ENCODE measurements at regions not wholly inside any gene's neighbourhood (a gene's known extent, or its start where the extent isn't known, plus 50 kb on each side); places are given as distances from the start of the nearest gene placed in this dataset.
A peak's percentile ranks its signal among the peaks of the same experiment; 100 is the strongest.

DNA sequence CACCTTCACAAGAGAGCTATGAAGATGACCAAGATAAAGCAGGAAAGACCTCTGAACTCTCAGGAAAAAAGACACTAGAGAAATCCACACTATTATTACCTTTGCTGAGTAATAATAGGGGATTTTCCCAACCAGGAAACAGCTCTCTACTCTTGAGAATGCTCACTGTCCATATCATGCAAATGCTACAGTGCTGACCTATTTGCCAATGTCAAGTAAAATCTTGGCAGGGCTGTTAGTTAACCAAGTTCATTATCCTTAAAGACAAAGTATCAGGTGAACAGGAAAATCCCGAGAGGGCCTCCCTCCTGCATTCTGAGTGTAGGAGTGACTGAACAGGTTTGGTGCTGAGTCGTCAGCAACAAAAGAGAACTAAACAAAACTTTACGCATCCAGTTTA is 306.6 kb downstream of the ACTL7B start:
- DNase-seq = no peak

DNA sequence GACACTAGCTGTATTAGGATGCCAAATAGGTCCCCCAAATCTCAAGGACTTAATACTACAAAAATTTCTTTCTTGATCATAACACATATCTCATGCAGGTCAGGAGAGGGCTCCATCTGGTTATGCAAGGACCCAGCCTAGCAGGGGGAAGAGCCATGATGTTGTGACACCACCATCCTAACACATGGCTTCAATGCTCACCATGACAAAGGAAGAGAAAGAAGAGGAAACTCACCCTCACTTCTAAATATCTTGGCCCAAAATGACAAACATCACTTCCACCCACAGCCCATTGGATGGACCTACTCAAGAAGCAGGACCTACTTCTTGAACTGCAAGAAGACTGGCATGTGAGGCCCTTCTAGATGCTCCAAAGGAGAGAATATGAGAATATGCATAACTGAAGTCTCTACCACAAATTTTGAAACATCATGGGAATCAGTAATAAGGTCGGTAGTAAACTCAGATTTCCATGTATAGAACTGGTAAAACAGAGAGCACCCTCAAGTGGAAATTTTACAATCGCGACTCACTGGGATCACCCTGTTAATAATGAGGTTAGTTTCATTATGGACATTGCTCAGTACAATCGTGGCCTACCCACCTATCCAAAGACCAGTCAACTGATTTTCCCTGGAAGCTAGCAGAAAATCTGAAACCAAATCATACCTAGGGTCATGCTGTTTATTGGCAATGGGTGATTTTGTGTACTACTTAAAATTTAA is 308.2 kb downstream of the ACTL7B start:
- DNase-seq = no peak

- DNase-seq = no peak
Measured at GRCh38 chr9:108546215-108546614, 309.6 kb downstream of the ACTL7B start.

- no peak for DNase-seq
Measured at GRCh38 chr9:108545436-108545835, 310.4 kb downstream of the ACTL7B start.

- no peak for DNase-seq
Measured at GRCh38 chr9:108544866-108545265, 310.9 kb downstream of the ACTL7B start.

GRCh38 chr9:108543251-108543778 is 312.5 kb downstream of the ACTL7B start:
- no peak for DNase-seq

GRCh38 chr9:108537756-108538155 is 318.0 kb downstream of the ACTL7B start:
- no peak for DNase-seq

DNA sequence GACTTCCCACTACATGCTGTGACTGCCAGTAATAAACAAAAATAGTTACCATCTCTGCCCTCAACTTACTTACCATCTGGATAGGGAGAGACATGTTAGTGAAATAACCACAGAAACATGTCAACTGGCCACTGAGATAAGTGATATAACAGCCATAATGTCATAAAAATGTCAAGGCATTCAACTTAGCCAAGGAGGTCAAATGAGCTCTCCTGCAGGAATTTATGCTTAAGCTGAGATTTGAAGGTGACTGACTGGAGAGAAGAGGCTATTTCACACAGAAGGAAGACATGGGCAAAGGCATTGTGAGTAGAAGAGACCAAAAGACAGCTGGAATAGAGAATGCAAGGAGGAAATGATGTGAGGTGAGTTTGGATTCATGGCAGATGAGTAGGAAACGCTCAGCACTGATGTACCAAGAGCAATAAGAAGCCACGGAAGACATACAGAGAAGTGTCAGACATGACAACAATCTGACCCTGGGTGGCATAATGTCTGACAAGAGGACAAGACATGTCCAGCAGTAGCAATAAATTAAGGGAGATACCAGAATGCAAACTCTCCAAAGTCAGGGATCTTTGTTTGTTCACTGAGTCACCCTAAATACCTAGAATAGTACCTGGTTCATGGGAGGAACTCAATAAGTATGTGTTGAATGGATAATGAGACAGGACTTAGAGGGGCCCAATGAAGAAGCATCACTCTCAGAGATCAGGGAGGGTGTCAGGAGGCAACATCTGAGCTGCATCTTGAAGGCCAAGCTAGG is 318.8 kb downstream of the ACTL7B start:
- DNase-seq = no peak

DNA sequence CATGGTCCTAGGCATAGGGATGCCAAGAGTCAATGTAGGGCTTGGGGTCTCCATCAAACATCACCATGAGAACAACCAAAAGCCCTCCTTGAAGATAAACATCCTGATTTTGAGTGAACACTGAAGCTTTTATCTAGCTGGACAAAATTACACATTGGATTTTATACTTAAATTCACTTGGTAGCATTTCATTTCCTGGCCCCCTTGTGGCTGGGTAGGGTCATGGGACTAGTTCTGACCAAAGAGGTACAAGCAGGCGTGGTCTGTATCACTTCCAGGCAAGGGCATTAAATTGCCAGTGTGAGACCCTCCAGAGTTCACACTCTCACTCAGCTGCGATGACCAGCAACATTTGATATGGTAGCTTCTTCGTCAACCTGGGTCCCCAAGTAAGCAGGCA is 320.3 kb downstream of the ACTL7B start:
- no peak for DNase-seq

DNA sequence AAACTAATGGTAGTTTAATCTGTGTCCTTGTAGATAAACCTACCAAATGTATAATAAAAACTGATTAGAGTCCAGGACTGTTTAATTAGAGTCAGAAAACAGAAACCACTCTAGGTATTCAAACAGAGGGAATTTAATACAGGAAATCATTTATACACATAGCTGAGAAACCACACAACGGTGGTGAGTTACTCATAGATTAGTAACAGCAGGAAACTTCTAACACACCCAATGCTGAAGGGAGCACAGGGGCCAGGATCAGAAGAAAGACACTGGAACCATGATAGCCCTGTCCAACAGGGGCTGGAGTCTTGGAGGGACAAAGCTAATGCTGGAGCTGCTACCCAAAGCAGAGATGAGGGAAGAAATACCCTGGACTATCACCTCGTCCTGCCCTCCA is 321.0 kb downstream of the ACTL7B start:
- DNase-seq = no peak

- no peak for DNase-seq
Measured at GRCh38 chr9:108530141-108530540, 325.6 kb downstream of the ACTL7B start.

GRCh38 chr9:108528231-108528630 is 327.6 kb downstream of the ACTL7B start:
- no peak for DNase-seq

- no peak for DNase-seq
Measured at GRCh38 chr9:108526518-108526917, 329.3 kb downstream of the ACTL7B start.

DNA sequence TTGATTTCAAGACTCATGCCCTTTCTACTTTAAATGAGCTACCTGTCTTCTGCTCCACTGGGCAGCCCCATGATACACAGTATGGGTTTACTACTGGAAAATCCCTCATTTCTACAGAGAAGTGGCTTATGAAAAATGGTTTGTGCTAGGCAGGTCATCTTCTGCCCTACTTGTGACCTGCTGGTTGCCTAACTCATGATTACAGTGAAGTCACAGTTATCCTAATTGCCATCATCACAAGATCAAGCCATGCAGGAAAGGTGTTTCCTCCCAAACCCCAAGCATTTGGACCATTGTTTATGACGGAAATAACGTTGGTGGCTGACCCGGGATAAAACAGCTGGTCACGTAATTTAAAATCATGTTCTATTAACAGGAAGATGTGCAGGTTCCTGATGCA is 330.6 kb downstream of the ACTL7B start:
- DNase-seq = no peak

DNA sequence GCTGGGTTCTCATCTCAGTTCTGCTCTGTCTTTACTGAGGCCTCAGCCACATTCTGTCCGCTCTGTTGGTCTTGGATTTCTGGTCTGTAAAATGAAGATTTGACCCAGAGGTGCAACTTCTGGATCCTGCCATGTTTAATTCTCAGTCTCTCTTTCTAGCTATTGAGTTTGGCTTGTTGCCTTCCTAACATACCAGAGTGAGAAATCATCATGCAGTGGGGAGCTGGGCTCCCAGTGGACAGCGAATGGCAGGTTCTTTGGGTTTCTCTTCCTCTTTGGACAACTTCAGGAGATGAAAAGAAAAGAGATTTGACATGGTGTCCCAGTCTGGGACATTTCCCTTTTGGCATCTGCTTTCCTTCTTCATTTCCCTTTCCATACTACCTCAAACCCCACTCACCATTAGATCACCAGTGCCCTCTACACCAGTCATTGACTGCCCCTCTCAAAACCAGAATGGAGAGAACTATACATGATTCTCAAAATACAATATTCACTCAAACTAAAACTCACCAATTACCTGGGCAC is 334.7 kb downstream of the ACTL7B start:
- no peak for DNase-seq

DNA sequence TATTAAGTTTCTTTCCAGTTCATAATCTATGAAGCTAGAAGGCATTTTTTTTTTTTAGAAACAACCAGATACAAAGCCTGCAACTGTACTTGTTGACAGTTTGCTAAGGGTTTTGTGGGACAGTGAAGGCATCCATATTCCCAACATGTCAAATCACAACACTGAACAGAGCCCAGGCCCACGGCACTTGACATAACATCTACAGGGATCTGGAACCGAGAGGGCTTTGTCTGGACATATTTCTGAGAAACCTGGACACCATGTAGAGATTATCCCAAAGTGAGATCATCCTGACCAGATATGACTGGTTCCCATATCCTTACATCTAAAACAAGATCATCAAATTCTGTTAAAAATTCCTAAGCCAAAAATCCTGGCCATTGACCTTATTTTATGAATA is 336.3 kb downstream of the ACTL7B start:
- no peak for DNase-seq

GRCh38 chr9:108517651-108518365 is 338.0 kb downstream of the ACTL7B start:
- peak; percentile 76 for DNase-seq

DNA sequence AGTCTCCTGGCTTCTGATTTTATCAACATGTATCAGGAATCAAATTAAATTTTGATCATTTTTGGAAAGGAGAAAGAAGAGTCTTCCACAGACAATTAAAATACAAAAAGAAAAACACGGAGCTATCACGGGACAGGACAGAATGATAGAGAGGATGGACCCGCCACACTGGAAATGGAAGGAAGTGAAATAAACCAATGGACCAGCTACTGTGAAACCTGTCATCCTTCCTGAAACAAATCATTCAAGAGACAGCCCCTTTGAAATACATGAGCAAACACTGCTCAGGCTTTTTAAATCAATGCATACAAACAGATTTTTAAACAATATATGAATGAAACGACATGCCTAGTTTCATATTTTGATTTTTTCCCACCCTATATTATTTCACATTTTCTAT is 339.4 kb downstream of the ACTL7B start:
- DNase-seq = no peak

DNA sequence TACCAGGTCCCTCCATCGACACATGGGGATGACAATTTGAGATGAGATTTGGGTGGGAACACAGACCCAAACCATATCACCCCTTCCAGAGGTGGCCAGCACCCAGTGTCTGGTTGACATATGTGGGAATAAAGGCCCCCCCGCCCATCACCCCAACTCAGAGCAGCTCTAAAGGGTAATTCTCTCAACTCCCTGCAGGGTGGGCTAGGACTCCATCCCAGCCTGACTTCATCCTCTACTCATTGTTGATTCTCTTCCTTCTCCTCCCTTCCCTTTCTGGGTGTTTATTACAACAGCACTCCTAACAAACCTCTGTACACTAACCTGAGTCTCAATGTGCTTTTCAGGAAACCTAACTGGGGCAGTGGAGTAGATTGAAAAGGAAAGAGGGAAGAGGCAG is 339.9 kb downstream of the ACTL7B start:
- DNase-seq = no peak

DNA sequence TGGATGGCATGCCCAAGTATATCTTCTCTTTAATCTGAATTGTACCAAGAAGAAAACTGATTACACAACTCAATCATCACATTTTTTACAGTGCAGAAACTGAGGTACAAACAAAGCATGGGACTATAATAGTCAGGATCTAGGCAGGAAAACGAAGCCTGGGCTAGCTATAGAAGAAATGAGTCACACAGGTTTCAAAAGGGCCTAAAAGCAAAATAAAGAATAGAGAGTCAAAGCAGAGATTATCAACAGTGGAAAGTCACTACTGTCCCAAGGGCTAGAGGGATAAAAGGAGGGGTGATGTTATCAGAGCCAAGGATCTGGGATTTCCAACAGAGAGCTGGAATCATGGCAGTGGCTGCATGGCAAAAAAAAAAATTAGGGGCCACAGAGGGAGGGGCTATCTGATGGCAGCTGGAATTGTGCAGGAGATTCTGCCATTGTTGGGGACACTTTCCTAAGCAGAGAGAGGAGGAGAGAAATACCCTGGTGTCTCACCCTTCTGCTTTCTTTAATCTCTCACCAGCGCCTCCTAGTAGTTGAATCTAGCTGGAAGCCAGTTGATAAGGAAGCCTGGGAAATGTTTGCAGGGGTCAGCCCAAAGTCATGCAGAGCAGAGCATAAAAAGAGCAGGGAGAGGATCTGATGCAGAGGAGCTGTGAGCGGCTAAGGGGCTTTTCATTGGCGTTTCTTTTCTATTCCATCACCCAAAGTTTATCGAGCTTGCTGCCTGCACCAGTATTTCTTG is 343.2 kb downstream of the ACTL7B start:
- no peak for DNase-seq

GRCh38 chr9:108511307-108511706 is 344.5 kb downstream of the ACTL7B start:
- DNase-seq = no peak

- no peak for DNase-seq
Measured at GRCh38 chr9:108496846-108497245, 358.9 kb downstream of the ACTL7B start.

Measured in tongue (tissue), 1 donor.